GM12878 (cell line): ENCODE measurements at regions not wholly inside any gene's neighbourhood (a gene's known extent, or its start where the extent isn't known, plus 50 kb on each side); places are given as distances from the start of the nearest gene placed in this dataset.

Experiments used
- ATAC-seq: fragments of 200-7000 bp; cut with Tn5 transposase; 3 replicates; pipeline ENCODE4 v1.9.1; 2020; ENCODE audit warnings: mild to moderate bottlenecking, moderate library complexity
- BruUV-seq: library from RNA; stranded (reverse); fragments of 400-500 nt; replicated peaks from 2 replicates; lab custom pipeline; 2021; lab: Mats Ljungman, UMichigan
- CTCF ChIA-PET: fragments of 300-600 bp; sonication (Branson Sonifier 250); formaldehyde crosslinking; extraction: SDS; loops from one replicate; lab custom pipeline; 2021; ENCODE audit warnings: inconsistent platforms; lab: Yijun Ruan, JAX
- POLR2A ChIA-PET: fragments of 350-600 bp; formaldehyde crosslinking; extraction: SDS; loops from one replicate; lab custom pipeline; 2021; ENCODE audit warnings: inconsistent platforms; lab: Charles Lee
- RAD21 ChIA-PET: fragments of 300-600 bp; sonication (Branson Sonifier 250); formaldehyde crosslinking; loops from one replicate; lab custom pipeline; 2023; ENCODE audit warnings: antibody characterized with exemption; ENCODE audit not compliant: unreplicated experiment; lab: Charles Lee
- SMC1A ChIA-PET: fragments of 300-600 bp; sonication (Branson Sonifier 250); formaldehyde crosslinking; loops from one replicate; lab custom pipeline; 2023; ENCODE audit not compliant: unreplicated experiment, uncharacterized antibody; lab: Charles Lee
- DNase-seq: peaks from one replicate; pipeline ENCODE4 v3.0.0-alpha.2; 2011; ENCODE audit warnings: low read depth, low spot score
- FAIRE-seq: peaks from 3 replicates; lab custom pipeline; 2011; peaks lifted over from hg19 to GRCh38; lab: Jason Lieb, UNC
- H2AFZ ChIP-seq: 2 replicates; pipeline ENCODE4 v1.6.0; 2011; ENCODE audit warnings: low read depth, low read length, control low read depth; ENCODE audit not compliant: control insufficient read depth
- H3K27ac ChIP-seq: 2 replicates; pipeline ENCODE4 v1.5.1; 2011; ENCODE audit warnings: control low read depth; ENCODE audit not compliant: control insufficient read depth, insufficient read depth
- H3K27me3 ChIP-seq, 2 experiments: replicated peaks in 1 of 2; 2 replicates each; pipeline versions ENCODE4 v1.6.0 to v1.6.1; 2011; ENCODE audit warnings: low read length in 1 of 2; ENCODE audit not compliant: control insufficient read depth in 2 of 2, insufficient read depth in 2 of 2
- H3K36me3 ChIP-seq, 2 experiments: 2 replicates each; pipeline ENCODE4 v1.5.1; 2011; ENCODE audit warnings: low read length in 1 of 2; ENCODE audit not compliant: control insufficient read depth in 2 of 2, insufficient read depth in 2 of 2
- H3K4me1 ChIP-seq: 2 replicates; pipeline ENCODE4 v1.6.1; 2011; ENCODE audit warnings: mild to moderate bottlenecking, low read length, moderate library complexity, mixed read lengths; ENCODE audit not compliant: control insufficient read depth, insufficient read depth
- H3K4me2 ChIP-seq: 2 replicates; pipeline ENCODE4 v1.6.0; 2011; ENCODE audit warnings: control low read depth; ENCODE audit not compliant: control insufficient read depth, insufficient read depth
- H3K4me3 ChIP-seq: fragments of 200-600 bp; sonication (generic); 2 replicates; pipeline ENCODE4 v1.5.1; 2016
- H3K79me2 ChIP-seq: 2 replicates; pipeline ENCODE4 v1.6.0; 2011; ENCODE audit warnings: low read length; ENCODE audit not compliant: control insufficient read depth, insufficient read depth
- H3K9ac ChIP-seq: 2 replicates; pipeline ENCODE4 v1.8.0; 2011; ENCODE audit warnings: low read length, control low read depth, mixed read lengths; ENCODE audit not compliant: control insufficient read depth, insufficient read depth
- H3K9me3 ChIP-seq: replicated peaks from 3 replicates; pipeline ENCODE4 v1.5.1; 2011; ENCODE audit warnings: mild to moderate bottlenecking, low read length; ENCODE audit not compliant: control insufficient read depth, insufficient read depth
- H4K20me1 ChIP-seq: 2 replicates; pipeline ENCODE4 v1.6.0; 2011; ENCODE audit not compliant: control insufficient read depth, insufficient read depth
- ASH2L ChIP-seq: fragments of 300-600, 200-600 bp; sonication (generic); IDR thresholded peaks from 2 replicates; pipeline ENCODE4 v1.6.1; 2017; ENCODE audit warnings: low read depth, mild to moderate bottlenecking, borderline replicate concordance
- CREB1 ChIP-seq: IDR thresholded peaks from 2 replicates; pipeline ENCODE4 v1.6.1; 2012; ENCODE audit warnings: low read depth, mild to moderate bottlenecking, inconsistent platforms
- EZH2 ChIP-seq: IDR thresholded peaks from 2 replicates; pipeline ENCODE4 v1.6.1; 2012; ENCODE audit warnings: low read depth, mild to moderate bottlenecking, control low read depth, inconsistent platforms, low read length, borderline replicate concordance; ENCODE audit not compliant: control insufficient read depth
- FOXM1 ChIP-seq: IDR thresholded peaks from 2 replicates; pipeline ENCODE4 v1.6.1; 2012; ENCODE audit warnings: low read depth, mild to moderate bottlenecking, inconsistent platforms, low read length, moderate library complexity
- HDAC2 ChIP-seq: fragments of 200-600 bp; sonication (generic); IDR thresholded peaks from 2 replicates; pipeline ENCODE4 v1.6.1; 2017
- KLF5 ChIP-seq: fragments of 450-650 bp; IDR thresholded peaks from 2 replicates; pipeline ENCODE4 v1.6.1; 2014; ENCODE audit warnings: mild to moderate bottlenecking; ENCODE audit not compliant: partially characterized antibody
- MEF2B ChIP-seq: fragments of 450-650 bp; IDR thresholded peaks from 2 replicates; pipeline ENCODE4 v1.6.1; 2018; ENCODE audit warnings: mild to moderate bottlenecking, moderate library complexity; ENCODE audit not compliant: partially characterized antibody, poor library complexity, severe bottlenecking
- NR2C1 ChIP-seq: fragments of 450-650 bp; IDR thresholded peaks from 2 replicates; pipeline ENCODE4 v1.6.1; 2017; ENCODE audit warnings: antibody characterized with exemption, mild to moderate bottlenecking, moderate library complexity
- NR2F1 ChIP-seq: fragments of 450-650 bp; conservative IDR thresholded peaks from 2 replicates; pipeline ENCODE4 v1.6.1; 2017; ENCODE audit warnings: mild to moderate bottlenecking
- NRF1 ChIP-seq: conservative IDR thresholded peaks from 2 replicates; pipeline ENCODE4 v1.6.1; 2011; ENCODE audit warnings: mild to moderate bottlenecking, low read depth, low read length, improper control_type of control experiment
- PBX3 ChIP-seq: IDR thresholded peaks from 2 replicates; pipeline ENCODE4 v1.6.1; 2011; ENCODE audit warnings: mild to moderate bottlenecking, low read depth, low read length, moderate library complexity; ENCODE audit not compliant: insufficient replicate concordance
- PKNOX1 ChIP-seq: fragments of 450-650 bp; IDR thresholded peaks from 2 replicates; pipeline ENCODE4 v1.6.1; 2016; ENCODE audit warnings: mild to moderate bottlenecking
- POLR2A ChIP-seq: IDR thresholded peaks from 2 replicates; pipeline ENCODE4 v1.6.1; 2011; ENCODE audit warnings: low read depth, mild to moderate bottlenecking, low read length
- SMAD5 ChIP-seq: IDR thresholded peaks from 2 replicates; pipeline ENCODE4 v1.6.1; 2016; ENCODE audit warnings: antibody characterized with exemption, low read depth
- TAF1 ChIP-seq: IDR thresholded peaks from 2 replicates; pipeline ENCODE4 v1.6.1; 2011; ENCODE audit warnings: mild to moderate bottlenecking, low read depth, low read length, borderline replicate concordance
- ZNF217 ChIP-seq: fragments of 450-650 bp; IDR thresholded peaks from 2 replicates; pipeline ENCODE4 v1.6.1; 2017; ENCODE audit warnings: antibody characterized with exemption, mild to moderate bottlenecking
- ZNF622 ChIP-seq: fragments of 450-650 bp; IDR thresholded peaks from 2 replicates; pipeline ENCODE4 v1.6.1; 2017; ENCODE audit warnings: mild to moderate bottlenecking, inconsistent platforms
- WGBS: methylation state at CpG from one replicate; pipeline ENCODE4 v1.1.6; 2016; ENCODE audit warnings: low lambda C conversion rate; ENCODE audit not compliant: insufficient replicate concordance, insufficient coverage; ENCODE audit errors: missing lambda C conversion rate; 5-methylcytosine and 5-hydroxymethylcytosine counted together
- in situ Hi-C: fragments of 300-500 bp; cut with MboI; formaldehyde crosslinking; loops from 9 replicates; pipeline ENCODE4 v1.14.3; 2018; ENCODE audit warnings: mixed read lengths
- intact Hi-C: fragments of 100-400 bp; cut with micrococcal nuclease; formaldehyde crosslinking; loops from one replicate; pipeline ENCODE4 v1.14.2; 2022; ENCODE audit not compliant: unreplicated experiment

GRCh38 chr12:89237763-89238162, 114.5 kb downstream of the DUSP6 start:
- Histone ChIP-seq H4K20me1 (no peaks in the 10 kb centered on the region), H3K9me3 (no peaks in the 10 kb centered on the region), H3K4me2 (no peak overlapping the region), H3K27me3 (no peaks in the 10 kb centered on the region), H3K79me2 (no peaks in the 10 kb centered on the region), H3K9ac (no peak overlapping the region), H2AFZ (no peak overlapping the region), H3K27ac (no peak overlapping the region), H3K36me3 (no peaks in the 10 kb centered on the region), H3K4me3 (no peak overlapping the region), H3K4me1 (no peaks in the 10 kb centered on the region)
- BruUV-seq = no TSS peak
- WGBS = 0% methylated on average over 1 of the region's 1 CpG
- ChIA-PET POLR2A (no interaction called here), SMC1A (no interaction called here), CTCF (interaction anchor here (0.7 kb wide), 1 partner anchor 593 kb away, joined by 3 read pairs; no protein-coding TSS in a partner anchor), RAD21 (no interaction called here)
- intact Hi-C loops = no loop called here
- in situ Hi-C loops = no loop called here
- TF ChIP-seq POLR2A = no peak
- no peak for ATAC-seq
- DNase-seq = no peak
- FAIRE-seq = no peak

GRCh38 chr12:89236748-89237383, 115.4 kb downstream of the DUSP6 start:
- H3K36me3 ChIP-seq = no peaks in the 10 kb centered on the region
- H3K4me3 ChIP-seq = no peak overlapping the region
- FAIRE-seq (no peak), ATAC-seq (no peak), DNase-seq (no peak)
- ChIA-PET POLR2A (no interaction called here), CTCF (interaction anchor here (0.7 to 1.0 kb wide), 2 partner anchors 14 to 594 kb away, joined by 3 read pairs; no protein-coding TSS in a partner anchor), RAD21 (no interaction called here), SMC1A (no interaction called here)
- 54% methylated on average over 3 of the region's 3 CpGs for WGBS
- no peak overlapping the region for H3K27ac ChIP-seq
- no peaks in the 10 kb centered on the region for H3K9me3 ChIP-seq
- H3K4me2 ChIP-seq = no peak overlapping the region
- H3K79me2 ChIP-seq = no peaks in the 10 kb centered on the region
- H3K9ac ChIP-seq = no peak overlapping the region
- no peak for TF ChIP-seq HDAC2
- TF ChIP-seq ZNF217 = no peak
- no peak for TF ChIP-seq PKNOX1
- no peak for TF ChIP-seq SMAD5
- no peak for TF ChIP-seq MEF2B
- TF ChIP-seq FOXM1 = no peak
- TF ChIP-seq NRF1 = no peak
- TF ChIP-seq PBX3 = no peak
- TF ChIP-seq NR2C1 = no peak
- no peak for TF ChIP-seq NR2F1
- TF ChIP-seq EZH2 = no peak
- TF ChIP-seq TAF1 = no peak
- no peak for TF ChIP-seq CREB1
- no peak for TF ChIP-seq ZNF622
- no peak for TF ChIP-seq KLF5
- no peak for TF ChIP-seq ASH2L
- no TSS peak for BruUV-seq
- no peak overlapping the region for H2AFZ ChIP-seq
- in situ Hi-C loops (no loop called here), intact Hi-C loops (no loop called here)
- H3K27me3 ChIP-seq = no peaks in the 10 kb centered on the region
- no peaks in the 10 kb centered on the region for H3K4me1 ChIP-seq
- no peaks in the 10 kb centered on the region for H4K20me1 ChIP-seq
